ENCODE measurements at regions not wholly inside any gene's neighbourhood (a gene's known extent, or its start where the extent isn't known, plus 50 kb on each side); places are given as distances from the start of the nearest gene placed in this dataset.
A peak's percentile ranks its signal among the peaks of the same experiment; 100 is the strongest.

- no peaks in the 10 kb centered on the region for H3K36me3 ChIP-seq
- no peaks in the 10 kb centered on the region for H3K4me1 ChIP-seq (ENCODE audit: low read depth)
- no peak overlapping the region for H3K27ac ChIP-seq
- no peak for TF ChIP-seq CTCF (IDR thresholded peaks at IDR 0.05; ENCODE audit: low read depth, low read length)
- no peaks in the 10 kb centered on the region for H3K9me3 ChIP-seq (ENCODE audit: low read depth)
- H3K27me3 ChIP-seq: no peaks in the 10 kb centered on the region
- H3K4me3 ChIP-seq: no peak overlapping the region
- peak in 1 of 2 donors; percentile 96 for DNase-seq (ENCODE audit: low read depth in 1 of 2, low spot score in 1 of 2)
These were observed 53.1 kb upstream of the CYSLTR2 start for GRCh38 chr13:48600374-48601364.

DNA sequence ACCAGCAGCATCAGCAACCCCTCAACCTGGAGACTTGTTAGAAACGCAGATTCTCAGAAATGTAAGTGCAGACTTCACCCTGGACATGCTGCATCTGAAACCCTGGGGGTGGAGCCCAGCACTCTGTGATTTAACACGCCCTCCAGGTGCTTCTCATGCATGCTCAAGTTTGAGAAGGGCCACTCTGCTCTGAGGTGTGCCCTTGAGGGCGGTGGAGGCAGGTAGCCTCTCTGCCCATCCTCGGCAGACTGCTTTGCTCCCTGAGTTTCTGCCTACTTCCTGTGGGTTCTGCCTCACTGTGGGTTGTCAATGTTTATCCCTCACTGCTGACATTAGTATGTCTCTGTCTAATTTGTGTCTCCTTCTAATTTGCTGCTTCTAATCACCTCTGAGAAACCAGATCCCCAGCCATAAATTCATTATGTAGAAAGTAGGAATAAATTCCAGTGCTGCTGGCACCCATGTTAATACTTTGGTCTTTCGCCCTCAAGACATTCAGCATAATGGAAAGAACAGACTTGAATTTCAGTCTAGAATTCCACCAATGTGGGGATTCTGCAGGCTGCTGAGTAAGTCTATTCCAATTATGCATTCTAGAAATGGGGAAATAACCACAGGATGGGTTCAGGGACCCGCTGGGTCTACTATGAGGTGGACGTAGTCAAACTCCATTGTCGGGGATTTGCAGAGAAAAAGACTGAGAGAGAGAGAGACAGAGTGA, 51.3 kb upstream of the CYSLTR2 start:
- Histone ChIP-seq H3K9me3 (ENCODE audit: low read depth) (no peaks in the 10 kb centered on the region), H3K27me3 (no peaks in the 10 kb centered on the region), H3K36me3 (no peaks in the 10 kb centered on the region), H3K4me3 (no peak overlapping the region), H3K27ac (no peak overlapping the region), H3K4me1 (ENCODE audit: low read depth) (no peaks in the 10 kb centered on the region)
- TF ChIP-seq CTCF (IDR thresholded peaks at IDR 0.05; ENCODE audit: low read depth, low read length): no peak
- DNase-seq (ENCODE audit: low read depth in 1 of 2, low spot score in 1 of 2): no peak

DNA sequence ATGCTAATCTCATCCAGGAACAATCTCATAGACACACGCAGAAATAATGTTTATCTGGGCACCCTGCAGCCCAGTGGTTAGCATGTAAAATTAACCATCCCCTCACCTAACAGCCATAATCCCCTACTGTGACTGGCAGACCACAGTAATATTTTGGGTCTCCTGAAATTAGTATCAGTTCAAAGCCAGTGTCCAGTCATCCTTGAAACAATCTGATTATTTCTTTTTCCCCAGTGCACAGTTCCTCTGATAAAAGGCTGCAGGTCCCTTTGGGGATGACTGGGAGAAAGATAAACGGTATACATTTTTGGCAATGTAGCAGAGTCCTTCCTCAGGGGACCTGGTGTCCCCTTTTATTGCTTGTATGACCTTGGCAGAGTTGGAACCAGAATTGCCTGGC, 50.4 kb upstream of the CYSLTR2 start:
- Histone ChIP-seq H3K4me3 (no peak overlapping the region), H3K9me3 (ENCODE audit: low read depth) (no peaks in the 10 kb centered on the region), H3K36me3 (no peaks in the 10 kb centered on the region), H3K4me1 (ENCODE audit: low read depth) (no peaks in the 10 kb centered on the region), H3K27ac (no peak overlapping the region), H3K27me3 (no peaks in the 10 kb centered on the region)
- DNase-seq (ENCODE audit: low read depth in 1 of 2, low spot score in 1 of 2): no peak
- no peak for TF ChIP-seq CTCF (IDR thresholded peaks at IDR 0.05; ENCODE audit: low read depth, low read length)
